ENCODE measurements at regions not wholly inside any gene's neighbourhood (a gene's known extent, or its start where the extent isn't known, plus 50 kb on each side); places are given as distances from the start of the nearest gene placed in this dataset.

- no peak for TF ChIP-seq CTCF (conservative IDR thresholded peaks at IDR 0.05; ENCODE audit: low read depth, low read length)
- no peak for TF ChIP-seq EZH2 (IDR thresholded peaks at IDR 0.05; ENCODE audit: borderline replicate concordance, low read depth, low read length, poor library complexity, severe bottlenecking)
These were observed 91.9 kb downstream of the LEPR start for GRCh38 chr1:65512383-65512782.

All from A673 (cell line).